Upper lobe of right lung (tissue), 1 donor: ENCODE measurements at regions not wholly inside any gene's neighbourhood (a gene's known extent, or its start where the extent isn't known, plus 50 kb on each side); places are given as distances from the start of the nearest gene placed in this dataset.
"Not testable (repeated sequence)": the region's sequence is repeated elsewhere in the genome, so short reads cannot be mapped to it uniquely, and the experiment has no call there.

Experiments used
- ATAC-seq: fragments of 200-7000 bp; cut with Tn5 transposase; one replicate; pipeline ENCODE4 v1.9.1; 2020; ENCODE audit warnings: mild to moderate bottlenecking, moderate library complexity
- DNase-seq: peaks from one replicate; pipeline ENCODE4 v3.0.0-alpha.2; 2020
- H3K27ac ChIP-seq: fragments of 200-600 bp; one replicate; pipeline ENCODE4 v1.8.0; 2022
- H3K27me3 ChIP-seq: fragments of 200-600 bp; one replicate; pipeline ENCODE4 v1.8.0; 2022; ENCODE audit warnings: mild to moderate bottlenecking
- H3K36me3 ChIP-seq: fragments of 200-600 bp; one replicate; pipeline ENCODE4 v1.8.0; 2022
- H3K4me1 ChIP-seq: fragments of 200-600 bp; one replicate; pipeline ENCODE4 v1.8.0; 2022
- H3K4me3 ChIP-seq: fragments of 200-600 bp; one replicate; pipeline ENCODE4 v1.8.0; 2022; ENCODE audit warnings: mild to moderate bottlenecking
- H3K9me3 ChIP-seq: fragments of 200-600 bp; one replicate; pipeline ENCODE4 v1.8.0; 2022
- intact Hi-C: fragments of 100-400 bp; cut with DNase I; formaldehyde crosslinking; loops from one replicate; pipeline ENCODE4 v1.11.0; 2022
- donor health status: DM: no; HTN: yes; CAD: no; lungs with severe emphysema.

DNA sequence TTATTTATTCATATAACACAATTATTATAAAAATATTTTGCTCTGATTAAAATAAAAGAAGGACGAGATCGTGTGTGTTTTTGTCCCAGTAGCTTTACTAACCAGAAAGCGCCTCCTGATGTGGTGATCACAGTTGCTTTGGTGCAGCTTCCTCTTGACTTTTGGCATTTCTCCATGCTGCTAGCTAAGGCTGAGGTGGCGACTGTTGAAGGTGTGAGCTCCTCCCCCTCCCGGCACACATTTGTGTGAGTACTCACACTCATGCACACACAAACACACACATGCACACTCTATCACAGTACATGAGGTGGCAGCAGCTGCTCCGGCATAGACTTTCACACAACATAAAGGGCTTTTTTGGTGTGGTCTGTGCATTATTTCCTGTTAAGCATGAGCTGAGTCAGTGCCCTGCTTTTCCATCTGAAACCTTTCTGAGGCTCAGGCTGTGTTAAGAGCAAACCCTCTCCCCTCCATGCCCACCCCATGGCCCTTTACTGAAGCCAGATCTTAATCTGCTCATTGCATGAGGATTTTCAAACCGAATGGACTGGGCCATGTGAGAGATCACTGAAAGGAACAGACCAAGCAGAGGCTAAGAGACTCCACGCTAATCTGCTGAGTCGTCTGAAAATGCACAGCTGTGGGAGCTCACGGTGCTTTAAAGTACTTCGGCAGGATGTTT lies 53.3 kb downstream of the FOXD4L1 start:
- DNase-seq, intact Hi-C loops: not testable (repeated sequence)

DNA sequence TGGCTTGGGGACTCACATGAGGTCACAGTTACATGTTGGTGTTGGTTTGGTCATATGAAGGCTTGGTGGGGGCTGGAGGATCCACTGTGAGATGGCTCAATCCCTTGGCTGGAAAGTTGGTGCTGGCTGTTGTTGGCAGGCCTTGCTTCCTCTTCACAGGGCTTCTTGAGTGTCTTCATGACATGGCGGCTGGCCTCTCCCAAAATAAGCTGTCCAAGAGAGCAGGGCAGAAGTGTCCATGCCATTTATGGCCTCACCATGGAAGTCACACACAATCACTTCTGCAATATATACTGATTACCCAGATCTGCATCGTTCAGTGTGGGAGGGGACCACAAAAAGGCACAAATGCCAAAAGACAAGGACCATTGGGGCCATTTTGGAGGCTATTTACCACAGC lies 61.4 kb downstream of the FOXD4L1 start:
- DNase-seq, H3K36me3 ChIP-seq, H3K4me1 ChIP-seq, H3K27me3 ChIP-seq, H3K9me3 ChIP-seq, H3K4me3 ChIP-seq, intact Hi-C loops, H3K27ac ChIP-seq: not testable (repeated sequence)
- peak; percentile 39 for ATAC-seq

More for the DNA sequence above, 53.3 kb downstream of the FOXD4L1 start:
- H3K4me3 ChIP-seq, H3K36me3 ChIP-seq, H3K27ac ChIP-seq, H3K4me1 ChIP-seq, H3K27me3 ChIP-seq, H3K9me3 ChIP-seq: not testable (repeated sequence)
- peak; percentile 86 for ATAC-seq

DNA sequence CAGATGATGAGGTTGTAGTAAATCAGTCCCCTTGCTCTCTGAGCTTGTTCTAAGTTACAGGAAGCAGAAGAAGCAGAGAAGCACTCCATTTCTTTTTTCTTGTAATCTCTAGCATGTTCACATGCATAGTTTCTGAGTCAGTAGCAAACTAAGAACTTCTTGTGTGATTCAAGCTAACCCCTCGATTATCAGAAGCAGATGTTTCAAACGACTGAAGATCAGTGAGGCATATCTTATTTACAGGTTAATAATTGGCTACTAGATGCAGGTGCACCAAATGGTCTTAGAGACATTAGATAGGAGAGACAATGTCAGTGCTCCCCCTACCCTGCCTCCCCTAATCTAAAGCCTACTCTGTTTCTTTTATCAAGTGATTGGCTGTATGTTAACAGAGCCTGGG lies 64.2 kb downstream of the FOXD4L1 start:
- H3K36me3 ChIP-seq, H3K4me1 ChIP-seq, H3K27me3 ChIP-seq, H3K9me3 ChIP-seq, ATAC-seq, DNase-seq, intact Hi-C loops, H3K4me3 ChIP-seq, H3K27ac ChIP-seq: not testable (repeated sequence)

DNA sequence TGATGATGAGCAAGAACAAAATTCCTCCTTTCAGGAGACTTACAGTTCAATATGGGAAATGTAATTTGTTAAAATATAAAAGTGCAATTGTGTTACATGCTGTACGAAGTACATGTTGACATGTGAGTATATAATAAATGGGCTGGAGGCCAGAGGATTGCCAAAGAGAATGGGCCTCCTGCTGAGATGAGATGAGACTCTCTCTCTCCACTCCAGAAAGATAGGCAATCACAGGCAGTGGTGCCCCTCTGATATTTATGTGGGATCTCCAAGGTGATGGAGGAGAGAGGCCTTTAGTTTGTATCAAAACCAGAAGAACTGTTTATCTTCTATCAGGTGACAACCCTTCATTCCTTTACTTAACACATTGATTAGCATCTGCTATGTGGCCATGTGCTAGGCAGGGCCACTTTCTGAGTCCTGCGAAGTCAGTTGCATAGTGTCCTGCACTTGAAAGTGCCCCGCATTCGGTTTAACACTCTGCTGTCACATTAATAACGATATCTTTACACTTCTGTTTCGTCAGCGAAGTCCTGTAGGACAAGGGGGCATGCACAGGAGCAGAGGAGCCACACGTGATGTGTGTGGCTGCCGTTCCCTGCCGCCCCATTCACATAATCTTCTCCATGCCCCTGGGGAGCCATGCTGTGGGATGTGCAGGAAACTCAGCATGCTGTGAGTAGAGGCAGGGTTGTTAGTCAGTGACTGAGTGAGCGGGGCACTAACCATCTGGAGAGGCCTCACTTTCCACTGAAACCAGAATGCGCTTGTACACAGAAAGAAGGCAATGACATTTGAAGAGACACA lies 60.2 kb upstream of the RABL2A start:
- H3K36me3 ChIP-seq, H3K27me3 ChIP-seq, H3K27ac ChIP-seq, H3K4me1 ChIP-seq, ATAC-seq, H3K4me3 ChIP-seq, intact Hi-C loops, DNase-seq, H3K9me3 ChIP-seq: not testable (repeated sequence)

DNA sequence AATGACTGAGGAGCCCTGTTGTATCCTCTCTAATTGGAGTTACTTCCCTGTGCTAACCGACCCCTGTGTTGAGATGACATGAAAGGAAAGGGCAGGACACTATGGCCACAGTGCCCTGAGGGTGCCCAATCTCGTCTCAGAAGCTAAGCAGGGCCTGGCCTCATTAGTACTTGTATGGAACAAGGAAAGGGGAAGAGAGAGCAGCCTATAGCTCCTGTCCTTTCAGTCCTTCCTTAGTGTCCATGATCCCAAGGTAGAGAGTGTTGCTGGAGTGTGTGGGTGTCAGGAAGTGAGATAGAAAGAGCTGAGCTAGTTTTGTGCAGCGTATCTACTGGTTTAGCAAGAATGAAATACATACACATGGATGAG lies 59.6 kb upstream of the RABL2A start:
- intact Hi-C loops = not testable (repeated sequence)

DNA sequence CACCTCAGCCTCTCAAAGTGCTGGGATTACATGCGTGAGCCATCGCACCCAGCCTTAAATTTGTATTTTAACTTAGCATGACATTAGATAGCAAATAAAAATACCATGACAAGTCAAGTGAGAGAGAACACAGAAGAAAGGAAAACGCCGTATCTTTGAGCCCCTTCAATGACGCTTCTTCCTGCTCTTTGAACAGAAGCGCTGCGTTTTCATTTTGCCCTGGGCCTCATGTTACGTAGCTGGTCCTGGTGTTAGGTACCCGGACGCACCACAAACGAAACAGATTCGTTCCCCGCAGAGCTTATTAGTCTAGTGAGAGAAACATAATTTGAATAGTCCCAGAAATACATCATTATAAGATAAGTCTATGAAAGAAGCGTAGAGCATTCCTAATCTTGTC lies 58.8 kb upstream of the RABL2A start:
- H3K4me1 ChIP-seq, H3K27me3 ChIP-seq, H3K36me3 ChIP-seq, H3K27ac ChIP-seq, intact Hi-C loops, H3K4me3 ChIP-seq, H3K9me3 ChIP-seq, ATAC-seq, DNase-seq: not testable (repeated sequence)

More for the DNA sequence above, 59.6 kb upstream of the RABL2A start:
- H3K4me3 ChIP-seq, H3K9me3 ChIP-seq, H3K27me3 ChIP-seq, H3K27ac ChIP-seq, DNase-seq, H3K4me1 ChIP-seq, H3K36me3 ChIP-seq: not testable (repeated sequence)
- ATAC-seq = peak; percentile 65

DNA sequence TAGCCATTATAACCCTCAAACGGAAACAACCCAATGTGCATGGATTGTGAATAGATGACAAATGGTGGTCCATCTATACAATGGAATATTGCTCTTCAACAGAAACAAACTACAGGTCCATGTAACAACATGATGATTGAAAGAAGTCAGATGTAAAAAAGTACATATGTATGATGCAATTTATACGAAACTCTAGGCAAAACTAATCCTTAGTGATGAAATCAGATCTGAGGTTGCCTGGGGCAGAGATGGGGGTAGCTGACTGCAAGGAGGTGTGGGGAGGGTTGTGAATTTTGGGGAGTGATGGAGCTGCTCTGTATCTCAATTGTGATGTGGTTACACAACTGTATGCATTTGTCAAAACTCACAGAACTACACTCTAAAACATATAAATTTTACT lies 57.0 kb upstream of the RABL2A start:
- H3K27me3 ChIP-seq, ATAC-seq, intact Hi-C loops, H3K4me3 ChIP-seq, H3K27ac ChIP-seq, DNase-seq, H3K36me3 ChIP-seq, H3K9me3 ChIP-seq, H3K4me1 ChIP-seq: not testable (repeated sequence)

DNA sequence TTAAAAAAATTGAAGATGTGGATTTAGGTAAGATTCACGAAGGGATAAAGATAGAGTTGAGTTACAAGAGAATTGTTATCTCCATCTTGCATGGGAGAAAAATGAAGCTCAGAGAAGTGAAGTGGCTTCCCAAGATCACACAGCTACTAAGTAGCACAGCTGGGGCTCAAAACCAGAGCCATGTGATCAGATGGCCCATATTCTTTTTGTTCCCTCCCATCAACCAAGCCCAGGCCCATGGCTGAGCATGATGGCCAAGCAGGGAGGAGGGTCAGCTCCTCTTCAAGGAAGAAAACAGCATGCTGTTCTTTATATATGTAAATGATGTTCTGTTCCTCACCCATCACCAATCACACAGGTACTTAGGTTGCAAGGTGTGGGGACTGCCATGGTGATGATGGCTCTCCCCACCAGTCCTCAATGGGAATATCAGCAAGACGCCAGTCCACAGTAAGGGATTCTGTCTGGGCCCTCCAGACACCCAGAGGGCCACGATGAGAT lies 56.5 kb upstream of the RABL2A start:
- H3K4me1 ChIP-seq, H3K9me3 ChIP-seq, H3K27me3 ChIP-seq, intact Hi-C loops, H3K27ac ChIP-seq, ATAC-seq, H3K4me3 ChIP-seq, DNase-seq, H3K36me3 ChIP-seq: not testable (repeated sequence)

DNA sequence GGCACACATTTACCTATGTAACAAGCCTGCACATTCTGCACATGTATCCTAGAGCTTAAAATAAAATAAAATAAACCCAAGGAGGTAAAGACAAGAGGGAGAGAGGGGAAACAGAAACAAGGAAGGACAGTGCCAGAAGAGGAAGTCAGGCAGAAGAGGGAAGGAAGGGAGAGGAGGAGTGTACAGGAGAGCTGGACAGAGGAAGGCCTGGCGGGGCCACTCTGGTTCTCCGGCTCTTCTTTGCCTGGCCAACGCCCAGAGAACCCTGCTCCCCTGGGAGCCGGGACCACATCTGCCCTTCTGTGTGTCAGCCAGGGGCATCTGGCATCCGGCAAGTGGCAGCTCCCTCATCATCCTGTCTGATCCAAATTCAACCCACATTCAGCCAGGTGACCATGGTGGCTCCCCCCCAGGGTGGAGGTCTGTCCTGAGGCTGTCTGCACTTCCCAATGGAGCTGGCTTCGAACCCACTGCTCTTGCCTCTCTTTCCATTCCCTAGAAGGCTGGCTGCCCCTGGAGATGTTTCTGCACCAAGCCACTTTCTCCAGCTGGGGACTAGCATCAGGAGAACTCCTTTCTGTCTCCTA lies 55.5 kb upstream of the RABL2A start:
- intact Hi-C loops = not testable (repeated sequence)

DNA sequence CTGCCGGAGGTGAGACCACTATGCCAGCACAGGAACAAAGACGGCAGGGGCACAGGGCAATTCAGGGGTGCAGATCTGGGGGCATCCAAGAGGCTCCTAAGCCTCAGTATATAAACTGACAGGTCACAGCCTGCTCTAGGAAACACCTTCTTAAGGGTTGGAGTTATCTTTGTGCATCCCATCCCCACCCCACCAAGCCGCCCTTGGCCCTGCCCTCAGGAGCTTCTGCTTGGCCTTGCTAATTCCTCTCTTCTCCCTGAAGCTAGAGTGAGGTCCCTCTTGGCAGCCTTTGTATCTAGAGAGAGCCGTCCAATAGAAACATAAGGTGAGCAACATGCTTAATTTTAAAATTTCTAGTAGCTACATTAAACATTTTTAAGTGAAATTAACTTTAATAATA lies 51.3 kb upstream of the RABL2A start:
- intact Hi-C loops, H3K9me3 ChIP-seq, H3K27ac ChIP-seq, H3K27me3 ChIP-seq, DNase-seq, H3K36me3 ChIP-seq, ATAC-seq, H3K4me1 ChIP-seq, H3K4me3 ChIP-seq: not testable (repeated sequence)

More for the DNA sequence above, 55.5 kb upstream of the RABL2A start:
- H3K4me3 ChIP-seq, H3K27me3 ChIP-seq, H3K9me3 ChIP-seq, H3K4me1 ChIP-seq, DNase-seq, H3K27ac ChIP-seq, H3K36me3 ChIP-seq: not testable (repeated sequence)
- ATAC-seq = peak; percentile 91

DNA sequence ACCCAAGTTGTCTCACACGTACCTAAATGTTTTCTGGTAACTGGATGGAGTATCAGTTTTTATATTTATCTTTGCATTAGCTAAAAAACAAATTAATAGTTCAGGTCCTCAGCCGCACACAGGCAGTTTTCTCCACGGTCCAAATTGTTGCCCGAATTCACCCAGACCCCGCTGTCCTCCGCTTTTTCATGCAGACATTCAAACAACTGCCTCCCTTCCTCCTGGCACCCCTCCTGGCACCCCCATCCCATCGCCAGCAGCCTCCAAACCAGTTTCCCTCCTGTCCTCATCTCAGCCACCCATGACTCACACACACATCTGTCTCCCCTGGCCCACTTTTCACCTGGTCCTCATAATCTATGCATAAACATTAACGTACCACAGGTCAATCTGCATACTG lies 50.7 kb upstream of the RABL2A start:
- H3K27me3 ChIP-seq, H3K4me1 ChIP-seq, H3K36me3 ChIP-seq, H3K4me3 ChIP-seq, intact Hi-C loops, H3K9me3 ChIP-seq, H3K27ac ChIP-seq, DNase-seq, ATAC-seq: not testable (repeated sequence)
